ENCODE measurements at regions not wholly inside any gene's neighbourhood (a gene's known extent, or its start where the extent isn't known, plus 50 kb on each side); places are given as distances from the start of the nearest gene placed in this dataset.

- TF ChIP-seq, protein P1, sequence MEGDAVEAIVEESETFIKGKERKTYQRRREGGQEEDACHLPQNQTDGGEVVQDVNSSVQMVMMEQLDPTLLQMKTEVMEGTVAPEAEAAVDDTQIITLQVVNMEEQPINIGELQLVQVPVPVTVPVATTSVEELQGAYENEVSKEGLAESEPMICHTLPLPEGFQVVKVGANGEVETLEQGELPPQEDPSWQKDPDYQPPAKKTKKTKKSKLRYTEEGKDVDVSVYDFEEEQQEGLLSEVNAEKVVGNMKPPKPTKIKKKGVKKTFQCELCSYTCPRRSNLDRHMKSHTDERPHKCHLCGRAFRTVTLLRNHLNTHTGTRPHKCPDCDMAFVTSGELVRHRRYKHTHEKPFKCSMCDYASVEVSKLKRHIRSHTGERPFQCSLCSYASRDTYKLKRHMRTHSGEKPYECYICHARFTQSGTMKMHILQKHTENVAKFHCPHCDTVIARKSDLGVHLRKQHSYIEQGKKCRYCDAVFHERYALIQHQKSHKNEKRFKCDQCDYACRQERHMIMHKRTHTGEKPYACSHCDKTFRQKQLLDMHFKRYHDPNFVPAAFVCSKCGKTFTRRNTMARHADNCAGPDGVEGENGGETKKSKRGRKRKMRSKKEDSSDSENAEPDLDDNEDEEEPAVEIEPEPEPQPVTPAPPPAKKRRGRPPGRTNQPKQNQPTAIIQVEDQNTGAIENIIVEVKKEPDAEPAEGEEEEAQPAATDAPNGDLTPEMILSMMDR (IDR thresholded peaks at IDR 0.05): no peak
- no peak for TF ChIP-seq POLR2A (IDR thresholded peaks at IDR 0.05)
- TF ChIP-seq POLR2AphosphoS5 (IDR thresholded peaks at IDR 0.05): no peak
These were observed 78.1 kb upstream of the PRLR start for GRCh38 chr5:35308421-35308820.
